Stimulated activated CD4-positive, alpha-beta T cell treated with anti-CD3 and anti-CD28 coated beads, Interleukin-4, amount 100 ng/mL, for 48 hours (primary cell): ENCODE measurements at regions not wholly inside any gene's neighbourhood (a gene's known extent, or its start where the extent isn't known, plus 50 kb on each side); places are given as distances from the start of the nearest gene placed in this dataset.
"Not testable (repeated sequence)": the region's sequence is repeated elsewhere in the genome, so short reads cannot be mapped to it uniquely, and the experiment has no call there.

ENCODE experiments used
- DNase-seq, 2 donors: peaks; one replicate each; pipeline ENCODE4 v3.0.0-alpha.2; 2020; ENCODE audit warnings: low read depth in 2 of 2

GRCh38 chr7:149635561-149636329, 137.6 kb downstream of the ZNF467 start:
- DNase-seq: no peak

GRCh38 chr7:149633976-149634945, 136.7 kb upstream of the ZNF746 start:
- no peak for DNase-seq

- DNase-seq: not testable (repeated sequence)
These were observed 130.9 kb upstream of the ZNF746 start for GRCh38 chr7:149628361-149629149.

GRCh38 chr7:149627911-149628310, 130.3 kb upstream of the ZNF746 start:
- no peak for DNase-seq

GRCh38 chr7:149626972-149627371, 129.4 kb upstream of the ZNF746 start:
- DNase-seq: no peak

- DNase-seq: no peak
These were observed 128.4 kb upstream of the ZNF746 start for GRCh38 chr7:149625947-149626392.

- DNase-seq: peak; percentile 48 to 57
These were observed 127.8 kb upstream of the ZNF746 start for GRCh38 chr7:149625340-149625946.

- peak; percentile 87 to 91 for DNase-seq
These were observed 127.1 kb upstream of the ZNF746 start for GRCh38 chr7:149624419-149625339.

- no peak for DNase-seq
These were observed 126.4 kb upstream of the ZNF746 start for GRCh38 chr7:149624006-149624405.

- DNase-seq: not testable (repeated sequence)
These were observed 125.8 kb upstream of the ZNF746 start for GRCh38 chr7:149623262-149623997.

- DNase-seq: no peak
These were observed 125.0 kb upstream of the ZNF746 start for GRCh38 chr7:149622444-149623210.

GRCh38 chr7:149621776-149622175, 124.2 kb upstream of the ZNF746 start:
- DNase-seq: no peak

GRCh38 chr7:149620961-149621360, 123.4 kb upstream of the ZNF746 start:
- DNase-seq: peak; percentile 59 to 73

GRCh38 chr7:149616898-149617297, 119.3 kb upstream of the ZNF746 start:
- no peak for DNase-seq

GRCh38 chr7:149615690-149616270, 118.2 kb upstream of the ZNF746 start:
- no peak for DNase-seq

GRCh38 chr7:149610441-149611011, 112.9 kb upstream of the ZNF746 start:
- no peak for DNase-seq

GRCh38 chr7:149608168-149608567, 110.6 kb upstream of the ZNF746 start:
- no peak for DNase-seq

GRCh38 chr7:149607683-149608082, 110.1 kb upstream of the ZNF746 start:
- DNase-seq: no peak
